Right lobe of liver (tissue), 6 donors: ENCODE measurements at regions not wholly inside any gene's neighbourhood (a gene's known extent, or its start where the extent isn't known, plus 50 kb on each side); places are given as distances from the start of the nearest gene placed in this dataset.

Experiments
- ATAC-seq, 4 donors: fragments of 200-7000 bp; cut with Tn5 transposase; one replicate each; pipeline ENCODE4 v1.9.1; 2020; ENCODE audit warnings: mild to moderate bottlenecking in 4 of 4, moderate library complexity in 4 of 4
- DNase-seq, 3 donors: peaks; one replicate each; pipeline ENCODE4 v3.0.0-alpha.2; 2020
- H3K27ac ChIP-seq, 3 donors: fragments of 200-600 bp; one replicate each; pipeline ENCODE4 v1.8.0; 2022
- H3K27me3 ChIP-seq, 2 donors: fragments of 200-600 bp; one replicate each; pipeline ENCODE4 v1.8.0; 2022
- H3K36me3 ChIP-seq, 4 donors: fragments of 200-600 bp; sonication (generic) in 1 of 4; one replicate each; pipeline versions ENCODE4 v1.5.1 to v1.8.0; 2017 to 2022; ENCODE audit warnings: control low read depth in 1 of 4
- H3K4me1 ChIP-seq, 4 donors: fragments of 200-600 bp; sonication (generic) in 1 of 4; one replicate each; pipeline versions ENCODE4 v1.5.1 to v1.8.0; 2017 to 2022; ENCODE audit warnings: control low read depth in 1 of 4
- H3K4me3 ChIP-seq, 3 donors: fragments of 200-600 bp; one replicate each; pipeline ENCODE4 v1.8.0; 2022
- H3K9me3 ChIP-seq, 4 donors: fragments of 200-600 bp; sonication (generic) in 1 of 4; one replicate each; pipeline versions ENCODE4 v1.5.1 to v1.8.0; 2017 to 2022; ENCODE audit warnings: control low read depth in 1 of 4
- POLR2A ChIP-seq: fragments of 450-650 bp; IDR thresholded peaks from one replicate; pipeline ENCODE4 v1.6.1; 2017; ENCODE audit warnings: antibody characterized with exemption, mild to moderate bottlenecking
- WGBS: methylation state at CpG from one replicate; pipeline ENCODE4 v1.1.6; 2018; ENCODE audit warnings: low coverage, low lambda C conversion rate; ENCODE audit not compliant: insufficient coverage; ENCODE audit errors: missing lambda C conversion rate; 5-methylcytosine and 5-hydroxymethylcytosine counted together
- intact Hi-C, 2 donors: fragments of 100-400 bp; cut with DNase I; formaldehyde crosslinking; loops; one replicate each; pipeline versions ENCODE4 v1.11.2 to v1.14.1; 2022
- TF ChIP-seq, protein P1 (sequence below), 4 donors: fragments of 200-600 bp in 3 of 4; fragments of 450-650 bp in 1 of 4; IDR thresholded peaks; one replicate each; pipeline versions ENCODE4 v1.5.1 to v1.8.0; 2016 to 2022; ENCODE audit warnings: antibody characterized with exemption in 4 of 4, mild to moderate bottlenecking in 2 of 4
- donor health status: DM: no; HTN: yes; CAD: no.
- donor health status: DM: no; HTN: no; CAD: no.
- donor health status: DM: no; HTN: no; CAD: no.
- donor health status: DM: no; HTN: yes; CAD: no.
- donor health status: DM: no; HTN: yes; CAD: no.

GRCh38 chr18:55925772-55926171, 337.8 kb upstream of the TCF4 start:
- intact Hi-C loops: no loop called here
- H3K9me3 ChIP-seq: no peaks in the 10 kb centered on the region
- no peak for TF ChIP-seq POLR2A
- TF ChIP-seq, protein P1, sequence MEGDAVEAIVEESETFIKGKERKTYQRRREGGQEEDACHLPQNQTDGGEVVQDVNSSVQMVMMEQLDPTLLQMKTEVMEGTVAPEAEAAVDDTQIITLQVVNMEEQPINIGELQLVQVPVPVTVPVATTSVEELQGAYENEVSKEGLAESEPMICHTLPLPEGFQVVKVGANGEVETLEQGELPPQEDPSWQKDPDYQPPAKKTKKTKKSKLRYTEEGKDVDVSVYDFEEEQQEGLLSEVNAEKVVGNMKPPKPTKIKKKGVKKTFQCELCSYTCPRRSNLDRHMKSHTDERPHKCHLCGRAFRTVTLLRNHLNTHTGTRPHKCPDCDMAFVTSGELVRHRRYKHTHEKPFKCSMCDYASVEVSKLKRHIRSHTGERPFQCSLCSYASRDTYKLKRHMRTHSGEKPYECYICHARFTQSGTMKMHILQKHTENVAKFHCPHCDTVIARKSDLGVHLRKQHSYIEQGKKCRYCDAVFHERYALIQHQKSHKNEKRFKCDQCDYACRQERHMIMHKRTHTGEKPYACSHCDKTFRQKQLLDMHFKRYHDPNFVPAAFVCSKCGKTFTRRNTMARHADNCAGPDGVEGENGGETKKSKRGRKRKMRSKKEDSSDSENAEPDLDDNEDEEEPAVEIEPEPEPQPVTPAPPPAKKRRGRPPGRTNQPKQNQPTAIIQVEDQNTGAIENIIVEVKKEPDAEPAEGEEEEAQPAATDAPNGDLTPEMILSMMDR (IDR thresholded peaks at IDR 0.05): no peak
- no peaks in the 10 kb centered on the region for H3K36me3 ChIP-seq
- ATAC-seq (no peak), DNase-seq (no peak)
- H3K27ac ChIP-seq: no peak overlapping the region
- no peak overlapping the region for H3K4me3 ChIP-seq
- H3K27me3 ChIP-seq: no peaks in the 10 kb centered on the region
- WGBS: 68% methylated on average over 5 of the region's 5 CpGs
- no peaks in the 10 kb centered on the region for H3K4me1 ChIP-seq

DNA sequence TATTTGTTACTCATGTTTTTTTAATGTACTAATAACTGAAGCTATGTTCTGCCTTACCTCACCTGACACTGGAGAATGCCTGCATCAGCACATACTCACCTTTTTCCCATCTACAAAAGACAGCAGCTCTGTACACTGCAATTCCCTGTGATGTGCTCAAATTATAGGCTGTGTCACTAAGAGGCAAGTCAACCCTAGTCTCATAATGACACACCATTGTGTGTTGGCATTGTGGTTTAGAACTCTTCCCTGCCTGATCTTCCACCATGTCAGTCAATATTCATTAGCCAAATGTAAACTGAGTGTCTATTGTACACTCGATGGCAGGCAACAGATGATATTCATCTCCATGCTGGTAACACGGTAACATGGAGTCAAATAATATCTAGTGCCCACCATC, 332.1 kb upstream of the TCF4 start:
- no peaks in the 10 kb centered on the region for H3K27me3 ChIP-seq
- WGBS: 73% methylated on average over 2 of the region's 2 CpGs
- no peaks in the 10 kb centered on the region for H3K9me3 ChIP-seq
- intact Hi-C loops: no loop called here
- TF ChIP-seq, protein P1 (IDR thresholded peaks at IDR 0.05): no peak
- no peak for TF ChIP-seq POLR2A
- H3K27ac ChIP-seq: no peak overlapping the region
- H3K4me1 ChIP-seq: no peaks in the 10 kb centered on the region
- ATAC-seq (no peak), DNase-seq (no peak)
- no peaks in the 10 kb centered on the region for H3K36me3 ChIP-seq
- no peak overlapping the region for H3K4me3 ChIP-seq

DNA sequence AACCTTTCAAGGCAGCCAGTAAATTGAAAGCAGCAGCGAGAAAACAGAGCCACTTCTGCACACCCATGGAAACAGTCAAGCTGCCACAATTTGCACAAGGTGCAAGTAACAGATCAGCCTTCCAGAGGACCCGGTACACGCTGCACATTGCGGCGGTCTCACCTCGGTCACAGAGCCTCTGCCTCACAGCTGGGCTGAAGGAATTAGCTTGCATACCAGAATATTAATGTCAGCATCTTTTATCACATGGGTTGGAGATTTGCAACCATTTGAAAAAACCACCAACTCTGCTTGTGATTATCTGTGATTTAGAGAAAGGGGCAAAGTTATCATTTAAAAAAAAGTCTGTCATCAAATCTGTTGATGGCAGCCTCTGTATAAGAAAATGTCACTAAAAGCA, 330.5 kb upstream of the TCF4 start:
- intact Hi-C loops: no loop called here
- Histone ChIP-seq H3K27me3 (no peaks in the 10 kb centered on the region), H3K36me3 (no peaks in the 10 kb centered on the region), H3K27ac (no peak overlapping the region), H3K4me3 (no peak overlapping the region), H3K4me1 (no peaks in the 10 kb centered on the region), H3K9me3 (no peaks in the 10 kb centered on the region)
- no peak for ATAC-seq
- no peak for DNase-seq
- TF ChIP-seq, protein P1 (IDR thresholded peaks at IDR 0.05): no peak
- no peak for TF ChIP-seq POLR2A
- WGBS: 57% methylated on average over 3 of the region's 6 CpGs

- DNase-seq: no peak
- no peaks in the 10 kb centered on the region for H3K9me3 ChIP-seq
- ATAC-seq: no peak
- no peaks in the 10 kb centered on the region for H3K27me3 ChIP-seq
- 71% methylated on average over 5 of the region's 5 CpGs for WGBS
- H3K36me3 ChIP-seq: no peaks in the 10 kb centered on the region
- intact Hi-C loops: no loop called here
- no peak overlapping the region for H3K27ac ChIP-seq
- TF ChIP-seq POLR2A: no peak
- TF ChIP-seq, protein P1 (IDR thresholded peaks at IDR 0.05): no peak
- no peak overlapping the region for H3K4me3 ChIP-seq
- no peaks in the 10 kb centered on the region for H3K4me1 ChIP-seq
Measured at GRCh38 chr18:55912919-55913318, 324.9 kb upstream of the TCF4 start.

DNA sequence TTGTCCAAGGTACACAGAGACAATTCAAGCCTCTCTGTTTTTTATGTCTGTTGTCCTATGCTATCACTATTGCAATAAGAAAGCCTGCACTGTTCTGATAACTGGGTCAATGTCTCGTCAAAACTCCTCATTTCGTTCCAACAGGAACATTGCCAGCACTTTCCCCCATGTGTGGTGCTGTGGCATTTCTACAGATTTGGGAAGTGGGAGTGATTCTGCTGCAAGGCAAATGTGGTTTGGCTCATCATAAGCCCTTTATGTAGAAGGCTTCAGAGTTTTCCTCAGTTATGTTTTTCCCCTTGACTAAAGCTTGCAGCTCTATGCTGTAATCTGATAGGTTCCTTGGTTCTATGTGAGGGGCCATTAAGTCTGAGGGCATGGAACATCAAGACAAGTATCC, 324.1 kb upstream of the TCF4 start:
- WGBS: 39% methylated on average over 2 of the region's 2 CpGs
- Histone ChIP-seq H3K27me3 (no peaks in the 10 kb centered on the region), H3K36me3 (no peaks in the 10 kb centered on the region), H3K4me1 (no peaks in the 10 kb centered on the region), H3K9me3 (no peaks in the 10 kb centered on the region), H3K4me3 (no peak overlapping the region), H3K27ac (no peak overlapping the region)
- no peak for TF ChIP-seq POLR2A
- TF ChIP-seq, protein P1 (IDR thresholded peaks at IDR 0.05): no peak
- ATAC-seq (no peak), DNase-seq (no peak)
- intact Hi-C loops: no loop called here
